Mucosa of rectum (tissue), 2 donors: ENCODE measurements at regions not wholly inside any gene's neighbourhood (a gene's known extent, or its start where the extent isn't known, plus 50 kb on each side); places are given as distances from the start of the nearest gene placed in this dataset.

Source experiments
- H3K27ac ChIP-seq, 2 donors: one replicate each; pipeline ENCODE4 v1.7.0; 2013; ENCODE audit warnings: inconsistent platforms in 2 of 2, low read depth in 2 of 2, low read length in 2 of 2
- H3K27me3 ChIP-seq, 2 donors: one replicate each; pipeline ENCODE4 v1.7.0; 2013; ENCODE audit warnings: low read length in 2 of 2; ENCODE audit not compliant: control insufficient read depth in 2 of 2, insufficient read depth in 2 of 2
- H3K36me3 ChIP-seq, 2 donors: one replicate each; pipeline ENCODE4 v1.7.0; 2013; ENCODE audit warnings: low read length in 2 of 2; ENCODE audit not compliant: control insufficient read depth in 2 of 2, insufficient read depth in 2 of 2
- H3K4me1 ChIP-seq, 2 donors: one replicate each; pipeline ENCODE4 v1.7.0; 2013; ENCODE audit warnings: low read length in 2 of 2, mild to moderate bottlenecking in 1 of 2; ENCODE audit not compliant: control insufficient read depth in 2 of 2, insufficient read depth in 2 of 2
- H3K4me3 ChIP-seq, 2 donors: one replicate each; pipeline ENCODE4 v1.7.0; 2013; ENCODE audit warnings: low read length in 2 of 2
- H3K9ac ChIP-seq, 2 donors: one replicate each; pipeline ENCODE4 v1.7.0; 2013; ENCODE audit warnings: low read length in 2 of 2, low read depth in 1 of 2, mild to moderate bottlenecking in 1 of 2
- H3K9me3 ChIP-seq, 2 donors: one replicate each; pipeline ENCODE4 v1.7.0; 2013; ENCODE audit warnings: low read length in 2 of 2; ENCODE audit not compliant: control insufficient read depth in 2 of 2
- donor health status: healthy.
- donor health status: Normal muscosa, but diverticular disease.

- H3K27ac ChIP-seq: no peak overlapping the region
- H3K4me1 ChIP-seq: no peaks in the 10 kb centered on the region
- no peaks in the 10 kb centered on the region for H3K9me3 ChIP-seq
- no peak overlapping the region for H3K9ac ChIP-seq
- H3K4me3 ChIP-seq: no peak overlapping the region
- H3K36me3 ChIP-seq: no peaks in the 10 kb centered on the region
- no peaks in the 10 kb centered on the region for H3K27me3 ChIP-seq
Measured at GRCh38 chr2:160694631-160695030, 201.0 kb upstream of the RBMS1 start.

- Histone ChIP-seq H3K4me3 (no peak overlapping the region), H3K36me3 (no peaks in the 10 kb centered on the region), H3K9me3 (no peaks in the 10 kb centered on the region), H3K27ac (no peak overlapping the region), H3K4me1 (no peaks in the 10 kb centered on the region), H3K27me3 (no peaks in the 10 kb centered on the region), H3K9ac (no peak overlapping the region)
Measured at GRCh38 chr2:160695402-160696086, 201.9 kb upstream of the RBMS1 start.

- no peak overlapping the region for H3K27ac ChIP-seq
- H3K9me3 ChIP-seq: no peaks in the 10 kb centered on the region
- no peaks in the 10 kb centered on the region for H3K4me1 ChIP-seq
- H3K36me3 ChIP-seq: no peaks in the 10 kb centered on the region
- no peaks in the 10 kb centered on the region for H3K27me3 ChIP-seq
- no peak overlapping the region for H3K4me3 ChIP-seq
- H3K9ac ChIP-seq: no peak overlapping the region
Measured at GRCh38 chr2:160696087-160696452, 202.5 kb upstream of the RBMS1 start.

DNA sequence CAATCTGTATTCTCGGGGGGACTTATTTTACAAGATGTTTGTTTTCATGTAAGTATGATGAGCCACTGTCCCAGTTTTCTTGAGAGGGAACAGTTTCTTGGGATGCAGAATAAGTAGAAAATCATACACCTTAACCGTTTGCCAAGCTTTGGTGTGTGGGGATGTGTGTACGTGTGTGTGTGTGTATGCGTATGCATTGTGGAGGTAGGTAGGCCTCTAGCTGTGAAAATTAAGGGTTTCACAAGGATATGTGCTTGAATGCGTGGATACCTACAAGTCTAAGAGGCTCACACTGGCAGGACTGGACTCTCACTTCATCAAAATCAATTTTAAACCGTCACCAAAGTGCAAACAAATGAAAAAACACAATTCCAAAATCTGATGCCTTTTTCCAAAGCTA, 204.2 kb upstream of the RBMS1 start:
- Histone ChIP-seq H3K36me3 (no peaks in the 10 kb centered on the region), H3K27me3 (no peaks in the 10 kb centered on the region), H3K4me3 (no peak overlapping the region), H3K4me1 (no peaks in the 10 kb centered on the region), H3K9me3 (no peaks in the 10 kb centered on the region), H3K27ac (no peak overlapping the region), H3K9ac (no peak overlapping the region)

- no peak overlapping the region for H3K27ac ChIP-seq
- no peak overlapping the region for H3K4me3 ChIP-seq
- no peaks in the 10 kb centered on the region for H3K27me3 ChIP-seq
- no peaks in the 10 kb centered on the region for H3K4me1 ChIP-seq
- H3K9me3 ChIP-seq: no peaks in the 10 kb centered on the region
- no peak overlapping the region for H3K9ac ChIP-seq
- H3K36me3 ChIP-seq: no peaks in the 10 kb centered on the region
Measured at GRCh38 chr2:160700021-160700814, 206.6 kb upstream of the RBMS1 start.

- no peaks in the 10 kb centered on the region for H3K36me3 ChIP-seq
- no peak overlapping the region for H3K9ac ChIP-seq
- no peaks in the 10 kb centered on the region for H3K27me3 ChIP-seq
- no peaks in the 10 kb centered on the region for H3K4me1 ChIP-seq
- H3K4me3 ChIP-seq: no peak overlapping the region
- H3K27ac ChIP-seq: no peak overlapping the region
- H3K9me3 ChIP-seq: no peaks in the 10 kb centered on the region
Measured at GRCh38 chr2:160701822-160702221, 208.2 kb upstream of the RBMS1 start.

GRCh38 chr2:160702754-160703153, 209.1 kb upstream of the RBMS1 start:
- Histone ChIP-seq H3K36me3 (no peaks in the 10 kb centered on the region), H3K4me3 (no peak overlapping the region)

DNA sequence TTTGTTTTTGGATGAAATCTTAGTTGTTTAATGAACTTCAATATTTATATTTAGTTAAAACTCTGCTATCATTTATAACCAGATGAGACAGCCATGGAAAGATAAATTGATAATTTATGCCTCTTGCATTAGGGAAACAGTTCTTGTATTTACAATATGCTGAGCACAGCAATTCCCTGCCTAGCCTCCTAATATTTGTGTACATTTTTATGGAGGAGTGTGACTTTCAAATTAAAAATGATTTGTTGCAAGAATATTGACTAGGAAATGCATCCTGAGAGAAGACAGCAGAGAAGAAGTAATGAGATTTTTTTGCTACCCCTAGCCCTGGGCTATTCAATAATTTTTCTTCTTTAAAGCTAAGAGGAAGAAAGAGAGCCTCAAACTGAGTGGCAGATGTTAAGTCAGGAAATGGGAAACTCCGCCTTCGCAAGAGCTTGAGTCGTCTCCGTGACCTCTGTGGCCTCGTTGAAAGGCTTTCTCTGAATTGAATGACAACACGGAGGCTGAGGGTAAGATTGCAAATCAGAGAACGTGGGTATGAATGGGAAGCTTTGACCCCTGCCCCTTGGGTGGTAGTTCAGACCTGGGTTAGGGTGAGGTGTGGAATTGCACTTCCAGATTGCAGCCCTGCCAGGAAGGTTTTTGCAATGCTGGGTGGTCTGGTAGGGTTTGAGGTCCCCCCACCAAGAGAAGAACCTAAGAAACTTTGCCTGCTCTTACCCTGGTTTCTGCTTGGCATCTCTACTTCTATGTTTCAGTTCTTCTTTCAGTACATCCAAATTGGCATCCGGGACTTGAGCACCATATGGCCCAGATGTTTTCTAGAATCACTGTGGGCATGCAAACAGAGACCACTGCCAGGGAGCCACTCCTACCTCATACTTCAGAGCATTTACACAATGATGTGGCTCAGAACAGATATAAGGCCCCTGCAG, 210.3 kb upstream of the RBMS1 start:
- Histone ChIP-seq H3K4me1 (no peaks in the 10 kb centered on the region), H3K27ac (peak overlapping the region in 1 of 2 donors; percentile 41), H3K27me3 (no peaks in the 10 kb centered on the region), H3K36me3 (no peaks in the 10 kb centered on the region), H3K4me3 (no peak overlapping the region), H3K9me3 (no peaks in the 10 kb centered on the region), H3K9ac (no peak overlapping the region)

More at GRCh38 chr2:160702754-160703153, 209.1 kb upstream of the RBMS1 start:
- H3K9ac ChIP-seq: no peak overlapping the region
- no peaks in the 10 kb centered on the region for H3K9me3 ChIP-seq
- H3K4me1 ChIP-seq: no peaks in the 10 kb centered on the region
- H3K27ac ChIP-seq: no peak overlapping the region
- H3K27me3 ChIP-seq: no peaks in the 10 kb centered on the region

GRCh38 chr2:160715428-160715827, 221.8 kb upstream of the RBMS1 start:
- Histone ChIP-seq H3K27me3 (no peaks in the 10 kb centered on the region), H3K4me3 (no peak overlapping the region), H3K9ac (no peak overlapping the region)

GRCh38 chr2:160719116-160719515, 225.5 kb upstream of the RBMS1 start:
- no peaks in the 10 kb centered on the region for H3K9me3 ChIP-seq
- H3K27me3 ChIP-seq: no peaks in the 10 kb centered on the region
- no peak overlapping the region for H3K9ac ChIP-seq

More at GRCh38 chr2:160715428-160715827, 221.8 kb upstream of the RBMS1 start:
- no peak overlapping the region for H3K27ac ChIP-seq
- H3K9me3 ChIP-seq: no peaks in the 10 kb centered on the region
- H3K4me1 ChIP-seq: peaks cover 0 to 3% of the 10 kb centered on the region in 2 donors
- no peaks in the 10 kb centered on the region for H3K36me3 ChIP-seq

More at GRCh38 chr2:160719116-160719515, 225.5 kb upstream of the RBMS1 start:
- Histone ChIP-seq H3K4me3 (no peak overlapping the region), H3K27ac (no peak overlapping the region), H3K4me1 (peaks cover 0 to 3% of the 10 kb centered on the region in 2 donors), H3K36me3 (no peaks in the 10 kb centered on the region)
